ENCODE measurements at regions not wholly inside any gene's neighbourhood (a gene's known extent, or its start where the extent isn't known, plus 50 kb on each side); places are given as distances from the start of the nearest gene placed in this dataset.
"Not testable (repeated sequence)": the region's sequence is repeated elsewhere in the genome, so short reads cannot be mapped to it uniquely, and the experiment has no call there.

DNA sequence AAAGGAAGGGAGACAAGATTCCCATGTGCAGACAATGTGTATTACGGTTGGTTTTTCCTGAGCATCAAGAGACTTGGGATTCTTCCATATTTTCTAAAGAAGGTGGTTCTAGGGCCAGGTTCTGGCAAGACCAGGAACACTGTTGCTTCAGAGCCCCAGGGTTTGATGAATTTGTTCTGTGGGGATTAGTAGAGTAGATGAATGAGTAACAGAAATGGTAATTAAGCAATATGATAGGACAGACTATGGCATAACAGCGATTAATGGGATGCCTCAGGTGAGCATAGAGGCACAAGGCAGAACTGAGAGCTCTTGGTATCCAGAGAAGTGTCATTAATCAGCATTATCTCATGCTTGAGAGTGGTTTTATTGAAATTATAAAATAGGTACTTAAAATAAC is 82.8 kb upstream of the PNPT1 start:
- TF ChIP-seq, protein P1, sequence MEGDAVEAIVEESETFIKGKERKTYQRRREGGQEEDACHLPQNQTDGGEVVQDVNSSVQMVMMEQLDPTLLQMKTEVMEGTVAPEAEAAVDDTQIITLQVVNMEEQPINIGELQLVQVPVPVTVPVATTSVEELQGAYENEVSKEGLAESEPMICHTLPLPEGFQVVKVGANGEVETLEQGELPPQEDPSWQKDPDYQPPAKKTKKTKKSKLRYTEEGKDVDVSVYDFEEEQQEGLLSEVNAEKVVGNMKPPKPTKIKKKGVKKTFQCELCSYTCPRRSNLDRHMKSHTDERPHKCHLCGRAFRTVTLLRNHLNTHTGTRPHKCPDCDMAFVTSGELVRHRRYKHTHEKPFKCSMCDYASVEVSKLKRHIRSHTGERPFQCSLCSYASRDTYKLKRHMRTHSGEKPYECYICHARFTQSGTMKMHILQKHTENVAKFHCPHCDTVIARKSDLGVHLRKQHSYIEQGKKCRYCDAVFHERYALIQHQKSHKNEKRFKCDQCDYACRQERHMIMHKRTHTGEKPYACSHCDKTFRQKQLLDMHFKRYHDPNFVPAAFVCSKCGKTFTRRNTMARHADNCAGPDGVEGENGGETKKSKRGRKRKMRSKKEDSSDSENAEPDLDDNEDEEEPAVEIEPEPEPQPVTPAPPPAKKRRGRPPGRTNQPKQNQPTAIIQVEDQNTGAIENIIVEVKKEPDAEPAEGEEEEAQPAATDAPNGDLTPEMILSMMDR (IDR thresholded peaks at IDR 0.05; ENCODE audit: low read depth, low read length), result no peak
- TF ChIP-seq MAX (IDR thresholded peaks at IDR 0.05; ENCODE audit: low read depth, low read length), result no peak
- TF ChIP-seq POLR2A (IDR thresholded peaks at IDR 0.05; ENCODE audit: extremely low read depth, insufficient read length), result no peak
- TF ChIP-seq MYC (IDR thresholded peaks at IDR 0.05; ENCODE audit: low read depth, low read length), result no peak
- H3K4me3 ChIP-seq (ENCODE audit: low read depth, low read length), result no peak overlapping the region
- no peak for DNase-seq (ENCODE audit: low read depth)

GRCh38 chr2:55775828-55776227 is 82.2 kb upstream of the PNPT1 start:
- no peak overlapping the region for H3K4me3 ChIP-seq (ENCODE audit: low read depth, low read length)
- no peak for DNase-seq (ENCODE audit: low read depth)
- TF ChIP-seq POLR2A (IDR thresholded peaks at IDR 0.05; ENCODE audit: extremely low read depth, insufficient read length) (no peak), MAX (IDR thresholded peaks at IDR 0.05; ENCODE audit: low read depth, low read length) (no peak), MYC (IDR thresholded peaks at IDR 0.05; ENCODE audit: low read depth, low read length) (no peak)
- TF ChIP-seq, protein P1 (IDR thresholded peaks at IDR 0.05; ENCODE audit: low read depth, low read length), result no peak

- not testable (repeated sequence) for H3K4me3 ChIP-seq (ENCODE audit: low read depth, low read length); DNase-seq (ENCODE audit: low read depth)
These were observed 80.0 kb upstream of the PNPT1 start for GRCh38 chr2:55773651-55774050.

GRCh38 chr2:55772109-55772980 is 78.7 kb upstream of the PNPT1 start:
- no peak overlapping the region for H3K4me3 ChIP-seq (ENCODE audit: low read depth, low read length)
- no peak for TF ChIP-seq MYC (IDR thresholded peaks at IDR 0.05; ENCODE audit: low read depth, low read length)
- no peak for TF ChIP-seq POLR2A (IDR thresholded peaks at IDR 0.05; ENCODE audit: extremely low read depth, insufficient read length)
- TF ChIP-seq MAX (IDR thresholded peaks at IDR 0.05; ENCODE audit: low read depth, low read length), result no peak
- TF ChIP-seq, protein P1 (IDR thresholded peaks at IDR 0.05; ENCODE audit: low read depth, low read length), result no peak
- DNase-seq (ENCODE audit: low read depth), result no peak

DNA sequence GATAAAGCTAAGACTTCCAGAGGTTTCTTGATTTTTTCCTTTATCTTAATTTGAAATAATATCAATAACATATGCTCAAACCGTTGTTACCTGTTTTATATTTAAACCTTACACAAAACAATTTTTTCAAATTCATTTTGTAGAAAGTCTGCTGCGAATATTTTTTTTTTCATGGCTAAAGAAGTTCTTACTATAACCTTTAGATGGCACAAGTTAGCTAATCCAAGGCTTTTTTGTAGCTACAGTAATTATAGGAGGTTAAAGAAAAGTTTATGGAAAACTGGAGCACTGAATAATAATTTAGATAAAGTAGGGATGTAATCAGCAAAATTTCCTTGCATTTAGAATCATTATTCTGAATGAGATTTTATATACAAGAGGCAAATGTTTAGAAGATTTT is 78.0 kb upstream of the PNPT1 start:
- peak; percentile 19 for DNase-seq (ENCODE audit: low read depth)
- H3K4me3 ChIP-seq (ENCODE audit: low read depth, low read length), result no peak overlapping the region
- no peak for TF ChIP-seq POLR2A (IDR thresholded peaks at IDR 0.05; ENCODE audit: extremely low read depth, insufficient read length)
- TF ChIP-seq MAX (IDR thresholded peaks at IDR 0.05; ENCODE audit: low read depth, low read length), result no peak
- TF ChIP-seq, protein P1 (IDR thresholded peaks at IDR 0.05; ENCODE audit: low read depth, low read length), result no peak
- no peak for TF ChIP-seq MYC (IDR thresholded peaks at IDR 0.05; ENCODE audit: low read depth, low read length)

- no peak for DNase-seq (ENCODE audit: low read depth)
- TF ChIP-seq, protein P1 (IDR thresholded peaks at IDR 0.05; ENCODE audit: low read depth, low read length), result no peak
- TF ChIP-seq POLR2A (IDR thresholded peaks at IDR 0.05; ENCODE audit: extremely low read depth, insufficient read length) (no peak), MAX (IDR thresholded peaks at IDR 0.05; ENCODE audit: low read depth, low read length) (no peak), MYC (IDR thresholded peaks at IDR 0.05; ENCODE audit: low read depth, low read length) (no peak)
These were observed 75.3 kb upstream of the PNPT1 start for GRCh38 chr2:55768991-55769390.

More at GRCh38 chr2:55768991-55769390, 75.3 kb upstream of the PNPT1 start:
- no peak overlapping the region for H3K4me3 ChIP-seq (ENCODE audit: low read depth, low read length)
